Neural cell (in vitro differentiated cells): ENCODE measurements at regions not wholly inside any gene's neighbourhood (a gene's known extent, or its start where the extent isn't known, plus 50 kb on each side); places are given as distances from the start of the nearest gene placed in this dataset.

ENCODE experiments used
- H2AFZ ChIP-seq: fragments of 200-600, 300-800 bp; sonication (generic), shearing (Covaris generic); 2 replicates; pipeline ENCODE4 v1.6.0; 2014; ENCODE audit warnings: low read depth, mild to moderate bottlenecking, antibody characterized with exemption, low read length, moderate library complexity
- H3F3A ChIP-seq: fragments of 200-600 bp; shearing (Covaris generic); 2 replicates; pipeline ENCODE4 v1.6.1; 2016; ENCODE audit warnings: mild to moderate bottlenecking, moderate library complexity, mixed read lengths, antibody characterized with exemption, low read length; ENCODE audit not compliant: insufficient read depth, poor library complexity, severe bottlenecking
- H3K27ac ChIP-seq: fragments of 200-600, 300-800 bp; sonication (generic), shearing (Covaris generic); 2 replicates; pipeline ENCODE4 v1.5.1; 2014; ENCODE audit warnings: mild to moderate bottlenecking, low read length, moderate library complexity
- H3K27me3 ChIP-seq: fragments of 300-800, 200-600 bp; sonication (generic), shearing (Covaris generic); 2 replicates; pipeline ENCODE4 v1.6.0; 2014; ENCODE audit warnings: mild to moderate bottlenecking, low read depth, low read length, moderate library complexity; ENCODE audit not compliant: insufficient read depth
- H3K36me3 ChIP-seq: fragments of 300-800, 200-600 bp; sonication (generic), shearing (Covaris generic); 2 replicates; pipeline ENCODE4 v1.5.1; 2014; ENCODE audit warnings: mild to moderate bottlenecking, antibody characterized with exemption, low read length, moderate library complexity; ENCODE audit not compliant: insufficient read depth
- H3K4me2 ChIP-seq: fragments of 300-800, 200-600 bp; sonication (generic), shearing (Covaris generic); 2 replicates; pipeline ENCODE4 v1.6.0; 2014; ENCODE audit warnings: mild to moderate bottlenecking, low read length
- H3K4me3 ChIP-seq: fragments of 300-800, 200-600 bp; sonication (generic), shearing (Covaris generic); 2 replicates; pipeline ENCODE4 v1.5.1; 2014; ENCODE audit warnings: mild to moderate bottlenecking, low read length, moderate library complexity
- H3K79me2 ChIP-seq: fragments of 200-600 bp; shearing (Covaris generic); replicated peaks from 2 replicates; pipeline ENCODE4 v1.6.0; 2014; ENCODE audit warnings: mild to moderate bottlenecking, low read length, moderate library complexity; ENCODE audit not compliant: insufficient read depth
- H3K9ac ChIP-seq: fragments of 300-800, 200-600 bp; sonication (generic), shearing (Covaris generic); 2 replicates; pipeline ENCODE4 v1.6.1; 2016; ENCODE audit warnings: mild to moderate bottlenecking, low read length, mixed read lengths
- H3K9me2 ChIP-seq: fragments of 200-600 bp; shearing (Covaris generic); 2 replicates; pipeline ENCODE4 v1.6.1; 2016; ENCODE audit warnings: mild to moderate bottlenecking, low read length, mixed read lengths; ENCODE audit not compliant: insufficient read depth
- H3K9me3 ChIP-seq: fragments of 200-600, 300-800 bp; sonication (generic), shearing (Covaris generic); 2 replicates; pipeline ENCODE4 v1.6.1; 2016; ENCODE audit warnings: mild to moderate bottlenecking, mixed run types, low read length, moderate library complexity, mixed read lengths
- H4K20me1 ChIP-seq: fragments of 200-600 bp; shearing (Covaris generic); 2 replicates; pipeline ENCODE4 v1.6.1; 2016; ENCODE audit warnings: mild to moderate bottlenecking, mixed run types; ENCODE audit not compliant: insufficient read depth
- EP300 ChIP-seq: fragments of 450-650 bp; conservative IDR thresholded peaks from 2 replicates; pipeline ENCODE4 v1.6.1; 2014; ENCODE audit warnings: antibody characterized with exemption, mild to moderate bottlenecking, moderate library complexity; ENCODE audit not compliant: poor library complexity, severe bottlenecking
- EZH2 ChIP-seq: fragments of 200-600, 300-800 bp; shearing (Covaris generic), sonication (generic); IDR thresholded peaks from 2 replicates; pipeline ENCODE4 v1.6.1; 2014; ENCODE audit warnings: antibody characterized with exemption, low read length, borderline replicate concordance, mild to moderate bottlenecking; ENCODE audit not compliant: insufficient read depth, poor library complexity, severe bottlenecking
- MXI1 ChIP-seq: fragments of 450-650 bp; conservative IDR thresholded peaks from 2 replicates; pipeline ENCODE4 v1.6.1; 2014; ENCODE audit warnings: antibody characterized with exemption, mild to moderate bottlenecking; ENCODE audit not compliant: poor library complexity, severe bottlenecking
- POLR2AphosphoS5 ChIP-seq: IDR thresholded peaks from 2 replicates; pipeline ENCODE4 v1.6.1; 2012
- RAD21 ChIP-seq: fragments of 450-650 bp; conservative IDR thresholded peaks from 2 replicates; pipeline ENCODE4 v1.6.1; 2014; ENCODE audit warnings: antibody characterized with exemption, mild to moderate bottlenecking, moderate library complexity
- SMC3 ChIP-seq: fragments of 450-650 bp; conservative IDR thresholded peaks from 2 replicates; pipeline ENCODE4 v1.6.1; 2014; ENCODE audit warnings: antibody characterized with exemption, mild to moderate bottlenecking, moderate library complexity; ENCODE audit not compliant: poor library complexity
- TAF1 ChIP-seq: IDR thresholded peaks from 2 replicates; pipeline ENCODE4 v1.6.1; 2012; ENCODE audit warnings: low read depth
- TF ChIP-seq, protein P1 (sequence below): IDR thresholded peaks from 2 replicates; pipeline ENCODE4 v1.6.1; 2012; ENCODE audit warnings: borderline replicate concordance
- TF ChIP-seq, protein P2 (sequence below): fragments of 450-650 bp; IDR thresholded peaks from 2 replicates; pipeline ENCODE4 v1.5.1; 2014; ENCODE audit warnings: antibody characterized with exemption, mild to moderate bottlenecking, moderate library complexity; ENCODE audit not compliant: poor library complexity, severe bottlenecking

DNA sequence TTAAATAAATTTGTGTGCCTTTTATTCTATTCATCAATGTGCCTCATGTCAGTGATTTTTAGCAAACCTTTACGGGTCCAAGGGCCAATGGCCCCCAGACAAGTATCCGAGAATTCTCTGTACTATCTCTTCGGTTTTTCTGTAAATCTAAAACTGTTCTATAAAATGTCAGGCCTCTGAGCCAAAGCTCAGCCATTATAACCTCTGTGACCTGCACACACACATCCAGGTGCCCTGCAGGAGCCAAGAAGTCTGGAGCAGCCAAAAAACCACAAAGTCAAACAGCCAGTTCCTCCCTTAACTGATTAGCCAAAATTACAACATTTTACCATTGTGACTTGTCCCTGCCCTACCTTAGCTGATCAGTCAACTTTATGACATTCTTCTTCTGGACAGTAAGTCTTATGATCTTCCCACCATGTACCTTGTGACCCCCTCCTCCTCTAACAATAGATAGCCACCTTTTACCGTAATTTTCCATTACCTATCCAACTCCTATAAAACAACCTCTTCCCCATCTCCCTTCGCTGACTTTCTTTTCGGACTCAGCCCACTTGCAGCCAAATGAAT is 363.8 kb downstream of the SEMA3D start:
- Histone ChIP-seq H4K20me1 (no peaks in the 10 kb centered on the region), H3K27ac (no peak overlapping the region), H3K9me2 (no peaks in the 10 kb centered on the region), H3K4me2 (no peak overlapping the region), H3K36me3 (no peaks in the 10 kb centered on the region), H3F3A (no peaks in the 10 kb centered on the region), H3K79me2 (no peaks in the 10 kb centered on the region), H2AFZ (no peak overlapping the region), H3K9ac (no peak overlapping the region), H3K27me3 (no peaks in the 10 kb centered on the region), H3K9me3 (no peaks in the 10 kb centered on the region), H3K4me3 (no peak overlapping the region)
- TF ChIP-seq MXI1 (no peak), EZH2 (no peak), EP300 (no peak), RAD21 (no peak), SMC3 (no peak), POLR2AphosphoS5 (no peak), TAF1 (no peak)
- TF ChIP-seq, protein P1, sequence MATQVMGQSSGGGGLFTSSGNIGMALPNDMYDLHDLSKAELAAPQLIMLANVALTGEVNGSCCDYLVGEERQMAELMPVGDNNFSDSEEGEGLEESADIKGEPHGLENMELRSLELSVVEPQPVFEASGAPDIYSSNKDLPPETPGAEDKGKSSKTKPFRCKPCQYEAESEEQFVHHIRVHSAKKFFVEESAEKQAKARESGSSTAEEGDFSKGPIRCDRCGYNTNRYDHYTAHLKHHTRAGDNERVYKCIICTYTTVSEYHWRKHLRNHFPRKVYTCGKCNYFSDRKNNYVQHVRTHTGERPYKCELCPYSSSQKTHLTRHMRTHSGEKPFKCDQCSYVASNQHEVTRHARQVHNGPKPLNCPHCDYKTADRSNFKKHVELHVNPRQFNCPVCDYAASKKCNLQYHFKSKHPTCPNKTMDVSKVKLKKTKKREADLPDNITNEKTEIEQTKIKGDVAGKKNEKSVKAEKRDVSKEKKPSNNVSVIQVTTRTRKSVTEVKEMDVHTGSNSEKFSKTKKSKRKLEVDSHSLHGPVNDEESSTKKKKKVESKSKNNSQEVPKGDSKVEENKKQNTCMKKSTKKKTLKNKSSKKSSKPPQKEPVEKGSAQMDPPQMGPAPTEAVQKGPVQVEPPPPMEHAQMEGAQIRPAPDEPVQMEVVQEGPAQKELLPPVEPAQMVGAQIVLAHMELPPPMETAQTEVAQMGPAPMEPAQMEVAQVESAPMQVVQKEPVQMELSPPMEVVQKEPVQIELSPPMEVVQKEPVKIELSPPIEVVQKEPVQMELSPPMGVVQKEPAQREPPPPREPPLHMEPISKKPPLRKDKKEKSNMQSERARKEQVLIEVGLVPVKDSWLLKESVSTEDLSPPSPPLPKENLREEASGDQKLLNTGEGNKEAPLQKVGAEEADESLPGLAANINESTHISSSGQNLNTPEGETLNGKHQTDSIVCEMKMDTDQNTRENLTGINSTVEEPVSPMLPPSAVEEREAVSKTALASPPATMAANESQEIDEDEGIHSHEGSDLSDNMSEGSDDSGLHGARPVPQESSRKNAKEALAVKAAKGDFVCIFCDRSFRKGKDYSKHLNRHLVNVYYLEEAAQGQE: no peak
- TF ChIP-seq, protein P2, sequence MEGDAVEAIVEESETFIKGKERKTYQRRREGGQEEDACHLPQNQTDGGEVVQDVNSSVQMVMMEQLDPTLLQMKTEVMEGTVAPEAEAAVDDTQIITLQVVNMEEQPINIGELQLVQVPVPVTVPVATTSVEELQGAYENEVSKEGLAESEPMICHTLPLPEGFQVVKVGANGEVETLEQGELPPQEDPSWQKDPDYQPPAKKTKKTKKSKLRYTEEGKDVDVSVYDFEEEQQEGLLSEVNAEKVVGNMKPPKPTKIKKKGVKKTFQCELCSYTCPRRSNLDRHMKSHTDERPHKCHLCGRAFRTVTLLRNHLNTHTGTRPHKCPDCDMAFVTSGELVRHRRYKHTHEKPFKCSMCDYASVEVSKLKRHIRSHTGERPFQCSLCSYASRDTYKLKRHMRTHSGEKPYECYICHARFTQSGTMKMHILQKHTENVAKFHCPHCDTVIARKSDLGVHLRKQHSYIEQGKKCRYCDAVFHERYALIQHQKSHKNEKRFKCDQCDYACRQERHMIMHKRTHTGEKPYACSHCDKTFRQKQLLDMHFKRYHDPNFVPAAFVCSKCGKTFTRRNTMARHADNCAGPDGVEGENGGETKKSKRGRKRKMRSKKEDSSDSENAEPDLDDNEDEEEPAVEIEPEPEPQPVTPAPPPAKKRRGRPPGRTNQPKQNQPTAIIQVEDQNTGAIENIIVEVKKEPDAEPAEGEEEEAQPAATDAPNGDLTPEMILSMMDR: no peak

DNA sequence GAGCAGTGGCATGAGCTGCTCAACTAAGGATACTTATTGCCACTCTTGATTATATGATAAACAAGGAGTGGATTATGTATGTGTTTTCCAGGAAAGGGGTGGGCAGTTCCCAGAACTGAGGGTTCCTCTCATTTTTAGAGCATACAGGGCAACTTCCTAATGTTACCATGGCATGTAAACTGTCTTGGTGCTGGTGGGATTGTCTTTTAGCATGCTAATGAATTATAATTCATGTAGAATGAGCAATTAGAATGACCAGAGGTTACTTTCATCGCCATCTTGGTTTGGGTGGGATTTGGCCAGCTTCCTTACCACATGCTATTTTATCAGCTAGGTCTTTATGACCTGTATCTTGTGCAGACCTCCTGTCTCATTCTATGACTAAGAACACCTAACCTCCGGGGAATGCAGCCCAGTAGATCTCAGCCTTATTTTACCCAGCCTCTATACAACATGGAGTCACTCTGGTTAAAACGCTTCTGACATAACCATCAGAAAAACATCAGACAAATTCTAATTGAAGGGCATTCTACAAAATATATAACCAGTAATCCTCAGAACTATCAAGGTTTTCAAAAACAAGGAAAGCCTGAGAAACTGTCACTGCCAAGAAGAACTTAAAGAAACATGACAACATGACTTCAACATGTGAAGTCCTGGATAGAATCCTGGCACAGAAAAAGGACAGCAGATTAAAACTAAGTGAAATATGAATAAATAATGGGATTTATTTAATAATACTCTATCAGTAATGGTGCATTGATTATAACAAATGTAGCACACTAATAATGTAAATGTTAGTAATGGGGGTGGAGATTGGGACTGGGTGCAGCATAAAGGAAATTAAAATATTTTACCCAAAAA is 365.0 kb downstream of the SEMA3D start:
- Histone ChIP-seq H3K9me2 (no peaks in the 10 kb centered on the region), H3K4me3 (no peak overlapping the region), H3K9me3 (no peaks in the 10 kb centered on the region), H3K4me2 (no peak overlapping the region), H3K79me2 (no peaks in the 10 kb centered on the region), H3K9ac (no peak overlapping the region), H2AFZ (no peak overlapping the region), H3K27me3 (no peaks in the 10 kb centered on the region), H4K20me1 (no peaks in the 10 kb centered on the region), H3K27ac (no peak overlapping the region), H3F3A (no peaks in the 10 kb centered on the region), H3K36me3 (no peaks in the 10 kb centered on the region)
- TF ChIP-seq MXI1 (no peak), TAF1 (no peak), RAD21 (no peak), POLR2AphosphoS5 (no peak), EZH2 (no peak), SMC3 (no peak), EP300 (no peak)
- TF ChIP-seq, protein P1: no peak
- TF ChIP-seq, protein P2: no peak
